Fibroblast of lung (primary cell): ENCODE measurements at regions not wholly inside any gene's neighbourhood (a gene's known extent, or its start where the extent isn't known, plus 50 kb on each side); places are given as distances from the start of the nearest gene placed in this dataset.

Source experiments
- CTCF ChIP-seq, 2 donors: IDR thresholded peaks in 1 of 2; conservative IDR thresholded peaks in 1 of 2; 1 replicate in 1 of 2; 2 replicates in 1 of 2; pipeline ENCODE4 v1.5.1; 2011 to 2012; ENCODE audit warnings: low read length in 2 of 2, control low read depth in 1 of 2, inconsistent platforms in 1 of 2, low read depth in 1 of 2, mild to moderate bottlenecking in 1 of 2
- EZH2 ChIP-seq: IDR thresholded peaks from 2 replicates; pipeline ENCODE4 v1.5.1; 2012; ENCODE audit warnings: low read length, control low read depth, mild to moderate bottlenecking; ENCODE audit errors: missing control alignments

GRCh38 chr18:72444798-72445155 is 99.4 kb downstream of the CBLN2 start:
- TF ChIP-seq CTCF (conservative IDR thresholded peaks at IDR 0.05 in 1 of 2, IDR thresholded peaks at IDR 0.05 in 1 of 2; ENCODE audit: low read depth in 1 of 2, low read length in 2 of 2), result no peak
- no peak for TF ChIP-seq EZH2
